Dedifferentiated amniotic fluid mesenchymal stem cell (primary cell): ENCODE measurements at regions not wholly inside any gene's neighbourhood (a gene's known extent, or its start where the extent isn't known, plus 50 kb on each side); places are given as distances from the start of the nearest gene placed in this dataset.

Source experiments
- DNase-seq: peaks from one replicate; pipeline ENCODE4 v3.0.0-alpha.2; 2016; ENCODE audit errors: extremely low spot score

- DNase-seq: no peak
These were observed 87.6 kb downstream of the YTHDF1 start for GRCh38 chr20:63128367-63128766.

GRCh38 chr20:63127700-63128364 lies 88.1 kb downstream of the YTHDF1 start:
- DNase-seq: no peak

GRCh38 chr20:63126876-63127699 lies 88.8 kb downstream of the YTHDF1 start:
- no peak for DNase-seq

GRCh38 chr20:63125838-63126601 lies 89.9 kb downstream of the YTHDF1 start:
- no peak for DNase-seq

- DNase-seq: no peak
These were observed 90.4 kb downstream of the YTHDF1 start for GRCh38 chr20:63125581-63125837.

GRCh38 chr20:63124782-63125580 lies 91.0 kb downstream of the YTHDF1 start:
- DNase-seq: no peak

GRCh38 chr20:63124092-63124781 lies 91.7 kb downstream of the YTHDF1 start:
- DNase-seq: no peak

GRCh38 chr20:63123331-63123741 lies 92.6 kb downstream of the YTHDF1 start:
- DNase-seq: no peak

GRCh38 chr20:63122626-63123025 lies 93.3 kb downstream of the YTHDF1 start:
- DNase-seq: no peak

- no peak for DNase-seq
These were observed 94.1 kb downstream of the YTHDF1 start for GRCh38 chr20:63121749-63122405.

- no peak for DNase-seq
These were observed 94.7 kb downstream of the YTHDF1 start for GRCh38 chr20:63121246-63121645.

- no peak for DNase-seq
These were observed 95.2 kb downstream of the YTHDF1 start for GRCh38 chr20:63120808-63121090.

GRCh38 chr20:63119963-63120807 lies 95.7 kb downstream of the YTHDF1 start:
- no peak for DNase-seq

GRCh38 chr20:63119121-63119962 lies 96.6 kb downstream of the YTHDF1 start:
- DNase-seq: no peak

GRCh38 chr20:63118303-63119120 lies 97.4 kb downstream of the YTHDF1 start:
- no peak for DNase-seq

- DNase-seq: no peak
These were observed 98.1 kb downstream of the YTHDF1 start for GRCh38 chr20:63117661-63118302.

- DNase-seq: no peak
These were observed 98.8 kb downstream of the YTHDF1 start for GRCh38 chr20:63117151-63117550.
